GM18502 (cell line): ENCODE measurements at regions not wholly inside any gene's neighbourhood (a gene's known extent, or its start where the extent isn't known, plus 50 kb on each side); places are given as distances from the start of the nearest gene placed in this dataset.
"Not testable (repeated sequence)": the region's sequence is repeated elsewhere in the genome, so short reads cannot be mapped to it uniquely, and the experiment has no call there.

Experiments used
- ATAC-seq: cut with Tn5 transposase; IDR thresholded peaks from one replicate; pipeline ENCODE4 v1.9.1; 2021; ENCODE audit warnings: mild to moderate bottlenecking; ENCODE audit not compliant: unreplicated experiment, poor library complexity

DNA sequence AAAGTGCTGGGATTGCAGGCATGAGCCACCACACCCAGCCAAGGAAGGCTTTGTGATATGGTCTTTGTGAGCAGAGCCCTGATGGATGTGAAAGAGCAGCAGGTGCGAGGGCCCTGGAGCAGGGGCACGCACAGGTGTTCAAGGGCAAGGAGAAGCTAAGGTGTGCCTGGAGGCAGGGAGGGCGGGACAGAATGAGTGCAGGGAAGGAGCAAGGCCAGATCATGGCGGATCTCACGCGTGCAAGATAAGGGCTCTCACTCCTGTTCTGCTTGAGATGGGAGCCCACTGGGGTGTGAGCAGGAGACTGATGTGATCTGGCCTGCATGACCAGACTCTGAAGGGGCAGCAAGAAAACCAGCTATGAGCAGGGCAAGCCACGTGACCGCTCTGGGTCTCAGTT is 295.0 kb downstream of the GOLGA6L6 start:
- not testable (repeated sequence) for ATAC-seq

DNA sequence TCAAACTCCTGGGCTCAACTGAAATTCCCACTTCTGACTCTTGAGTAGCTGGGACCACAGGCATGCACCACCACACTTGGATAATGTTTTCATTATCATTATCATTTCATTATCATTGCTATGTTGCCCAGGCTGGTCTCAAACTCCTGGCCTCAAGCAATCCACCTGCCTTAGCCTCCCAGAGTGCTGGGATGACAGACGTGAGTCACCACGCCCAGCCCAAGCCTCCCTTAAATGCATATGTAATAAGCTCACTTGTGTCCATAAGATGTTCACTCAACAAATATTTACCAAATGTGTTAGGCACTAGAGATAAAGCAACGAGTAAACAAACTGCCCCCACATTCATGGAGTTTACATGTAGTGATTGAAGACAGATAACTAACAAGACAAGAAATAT is 295.7 kb downstream of the GOLGA6L6 start:
- ATAC-seq, result not testable (repeated sequence)

DNA sequence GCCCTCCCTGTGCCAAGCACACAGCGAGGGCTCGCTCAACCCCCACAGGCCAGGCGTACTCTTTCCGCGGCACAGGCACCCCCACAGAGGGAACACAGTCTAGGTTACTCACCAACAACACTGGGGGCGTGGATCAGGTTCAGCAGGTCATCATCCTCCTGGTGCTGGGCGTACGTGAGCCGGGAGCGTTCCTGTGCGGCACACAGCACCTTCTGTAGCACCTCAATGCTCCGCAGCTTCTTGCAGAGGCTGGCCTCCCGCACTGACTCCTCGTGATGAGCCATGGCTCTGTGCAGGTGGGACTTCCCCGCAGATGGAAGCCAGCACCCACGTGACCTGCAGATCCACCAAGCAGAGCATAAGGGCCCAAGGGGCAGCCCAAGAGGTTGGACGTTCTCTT is 296.8 kb downstream of the GOLGA6L6 start:
- not testable (repeated sequence) for ATAC-seq

DNA sequence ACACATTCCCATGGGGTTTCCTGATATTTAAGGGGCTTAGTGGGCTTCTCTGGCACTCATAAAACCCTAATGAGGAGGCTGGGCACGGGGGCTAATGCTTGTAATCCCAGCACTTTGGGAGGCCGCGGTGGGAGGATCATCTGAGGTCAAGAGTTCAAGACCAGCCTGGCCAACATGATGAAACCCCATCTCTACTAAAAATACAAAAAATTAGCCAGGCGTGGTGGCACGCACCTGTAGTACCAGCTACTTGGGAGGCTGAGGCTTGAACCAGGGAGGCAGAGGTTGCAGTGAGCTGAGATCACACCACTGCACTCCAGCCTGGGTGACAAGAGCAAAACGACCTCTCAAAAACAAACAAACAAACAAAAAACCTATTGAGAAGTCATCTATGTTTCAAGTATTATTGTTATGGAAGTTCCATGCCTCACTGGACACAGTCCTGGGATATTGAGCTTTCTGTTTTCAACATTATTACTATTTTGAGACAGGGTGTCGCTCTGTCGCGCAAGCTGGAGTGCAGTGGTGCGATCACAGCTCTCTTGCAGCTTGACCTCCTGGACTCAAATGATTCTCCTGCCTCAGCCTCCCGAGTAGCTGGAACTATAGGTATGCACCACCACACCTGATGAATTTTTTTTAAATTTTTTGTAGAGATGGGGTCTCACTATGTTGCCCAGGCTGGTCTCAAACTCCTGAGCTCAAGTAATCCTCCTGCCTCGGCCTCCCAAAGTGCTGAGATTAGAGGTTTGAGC is 297.9 kb downstream of the GOLGA6L6 start:
- ATAC-seq, result not testable (repeated sequence)

DNA sequence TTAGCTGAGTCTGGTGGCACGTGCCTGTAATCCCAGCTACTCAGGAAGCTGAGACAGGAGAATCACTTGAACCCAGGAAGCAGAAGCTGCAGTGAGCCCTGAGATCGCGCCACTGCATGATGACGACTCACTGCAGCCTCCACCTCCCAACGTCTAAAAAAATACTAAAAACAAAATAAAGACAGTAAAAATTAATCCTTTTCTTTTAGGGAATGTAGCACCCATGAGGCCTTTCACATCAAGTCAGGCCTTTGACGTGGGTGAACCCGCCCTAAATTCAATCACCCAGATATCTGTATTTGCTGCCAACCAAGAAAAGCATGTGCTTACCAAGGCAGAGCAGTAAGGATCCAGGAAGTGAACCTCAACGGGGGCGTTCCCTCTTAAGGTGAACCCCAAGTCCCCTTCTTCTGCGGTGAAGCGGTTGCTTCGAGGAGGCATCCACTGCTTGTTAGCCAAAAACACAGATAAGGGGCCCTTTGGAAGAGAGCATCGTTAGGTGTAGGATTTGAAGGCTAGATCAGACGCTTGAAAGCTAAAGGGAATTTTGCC is 301.2 kb downstream of the GOLGA6L6 start:
- not testable (repeated sequence) for ATAC-seq

DNA sequence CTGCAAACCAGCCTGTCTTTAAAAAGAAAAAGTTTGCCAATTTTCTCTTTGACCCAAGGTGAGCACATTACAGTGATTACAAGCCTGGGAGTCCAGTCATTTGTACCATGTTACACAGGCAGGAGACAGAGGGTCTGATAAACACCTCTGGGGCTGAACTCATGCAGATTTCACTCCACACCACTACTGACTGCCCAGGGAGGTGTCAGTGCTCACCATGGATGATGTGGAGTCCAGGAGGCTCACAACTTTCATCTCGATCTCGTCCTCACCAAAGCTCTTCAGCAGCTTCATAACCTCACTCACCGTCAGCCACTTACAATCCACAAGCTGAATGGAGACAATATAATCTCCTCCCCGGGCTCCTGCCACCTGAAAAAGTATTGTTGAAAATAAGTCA is 302.4 kb downstream of the GOLGA6L6 start:
- ATAC-seq, result not testable (repeated sequence)

- ATAC-seq, result not testable (repeated sequence)
Measured at GRCh38 chr15:20237256-20238020, 304.2 kb downstream of the GOLGA6L6 start.

- ATAC-seq, result not testable (repeated sequence)
Measured at GRCh38 chr15:20235728-20236127, 305.9 kb downstream of the GOLGA6L6 start.

- not testable (repeated sequence) for ATAC-seq
Measured at GRCh38 chr15:20234006-20234540, 307.5 kb downstream of the GOLGA6L6 start.

DNA sequence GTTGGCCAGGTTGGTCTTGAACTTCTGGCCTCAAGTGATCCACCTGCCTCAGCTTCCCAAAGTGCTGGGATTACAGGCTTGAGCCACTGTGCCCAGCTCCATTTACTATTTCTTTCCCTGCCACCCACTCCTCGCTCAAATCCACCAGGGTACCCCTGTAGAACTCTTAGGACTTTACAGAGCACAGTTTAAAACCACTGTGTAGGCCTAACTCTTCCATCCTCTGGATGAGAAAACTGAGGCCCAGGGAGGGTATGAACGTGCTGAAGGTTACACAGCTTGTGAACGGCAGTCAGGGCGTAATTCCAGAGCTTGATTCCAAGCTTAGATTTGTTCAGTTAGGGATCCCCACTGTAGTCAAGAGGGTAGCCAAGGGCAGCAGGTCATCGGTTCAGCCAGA is 309.1 kb downstream of the GOLGA6L6 start:
- ATAC-seq, result not testable (repeated sequence)

DNA sequence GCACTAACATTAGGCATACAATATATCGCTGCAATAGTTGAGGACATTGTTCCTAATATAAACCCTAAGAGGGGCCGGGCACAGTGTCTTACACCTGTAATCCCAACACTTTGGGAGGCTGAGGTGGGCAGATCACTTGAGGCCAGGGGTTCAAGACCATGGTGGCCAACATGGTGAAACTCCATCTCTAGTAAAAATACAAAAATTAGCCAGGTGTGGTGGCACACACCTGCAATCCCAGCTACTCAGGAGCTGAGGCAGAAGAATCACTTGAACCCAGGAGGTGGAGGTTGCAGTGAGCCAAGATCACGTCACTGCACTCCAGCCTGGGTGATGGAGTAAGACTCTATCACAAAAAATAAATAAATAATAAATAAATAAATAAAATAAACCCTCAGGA is 310.9 kb downstream of the GOLGA6L6 start:
- ATAC-seq, result not testable (repeated sequence)

- ATAC-seq, result not testable (repeated sequence)
Measured at GRCh38 chr15:20228791-20229190, 312.8 kb downstream of the GOLGA6L6 start.

DNA sequence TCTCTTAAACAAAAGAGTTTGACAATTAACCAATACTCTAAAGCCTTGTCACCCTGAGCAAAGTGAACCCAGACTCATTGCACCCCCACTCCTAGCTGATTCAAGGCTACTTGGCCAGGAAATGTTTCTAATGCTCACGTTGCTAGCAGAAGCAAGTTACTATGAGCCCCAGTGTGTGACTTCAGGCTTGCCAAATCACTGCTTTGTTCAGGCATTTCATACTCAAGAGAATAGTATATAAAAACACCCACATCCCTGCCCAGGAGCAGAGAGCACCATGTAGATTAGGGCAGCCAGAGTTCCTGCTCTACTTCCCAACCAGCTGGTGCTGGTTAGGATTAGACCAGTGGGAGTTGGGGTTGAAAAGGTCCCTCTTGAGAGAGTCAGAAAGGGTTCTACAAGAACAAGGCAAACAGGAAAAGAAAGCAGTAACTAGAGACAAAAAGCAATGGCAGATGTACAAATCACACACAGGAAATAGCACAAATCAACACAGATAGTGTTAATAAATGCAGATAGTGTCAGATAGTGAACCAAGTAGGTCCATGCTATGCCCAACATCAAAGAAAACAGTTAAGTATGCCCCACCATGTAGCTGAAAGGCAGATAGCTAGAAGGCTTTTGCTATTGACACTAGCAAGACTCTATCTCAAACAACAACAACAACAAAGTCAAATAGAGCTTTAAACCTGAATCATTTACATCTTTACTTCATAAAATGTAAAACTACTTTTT is 314.3 kb downstream of the GOLGA6L6 start:
- not testable (repeated sequence) for ATAC-seq

DNA sequence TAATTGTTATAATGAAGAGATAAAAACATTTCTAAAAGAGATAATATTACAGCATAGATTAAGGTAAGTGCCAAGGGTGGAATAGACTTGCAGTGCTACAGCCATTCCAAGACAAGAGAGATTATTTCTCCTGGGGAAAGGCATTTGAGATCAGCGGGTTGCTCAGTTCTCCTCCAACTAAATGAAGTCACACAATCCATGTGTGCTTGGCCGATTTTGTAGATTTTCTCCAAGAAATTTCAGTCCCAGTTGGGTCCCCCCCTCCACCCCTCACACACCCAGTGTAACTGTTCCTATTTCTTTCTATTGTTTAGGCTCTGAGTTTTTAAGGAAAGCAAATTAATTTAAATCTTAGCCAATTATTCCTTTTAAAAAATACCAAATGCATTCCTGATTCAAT is 315.1 kb downstream of the GOLGA6L6 start:
- not testable (repeated sequence) for ATAC-seq

- ATAC-seq, result not testable (repeated sequence)
Measured at GRCh38 chr15:20221063-20221462, 320.5 kb downstream of the GOLGA6L6 start.

DNA sequence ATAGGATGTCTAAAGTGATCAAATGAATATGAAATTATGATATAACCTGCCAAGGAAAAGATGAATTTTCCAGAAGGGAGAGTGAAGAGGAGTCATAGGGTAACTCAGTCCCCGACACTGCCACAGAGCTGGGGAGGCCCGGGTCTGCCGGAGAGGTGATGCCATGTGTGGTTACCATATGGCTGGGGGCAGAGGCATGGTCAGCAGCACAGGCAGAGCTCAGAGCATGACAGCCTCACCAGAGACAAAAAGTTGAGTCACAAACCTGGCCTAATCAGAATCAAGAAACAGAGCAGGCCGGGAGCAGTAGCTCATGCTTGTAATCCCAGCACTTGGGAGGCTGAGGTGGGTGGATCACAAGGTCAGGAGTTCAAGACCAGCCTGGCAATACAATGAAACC is 322.4 kb downstream of the GOLGA6L6 start:
- ATAC-seq, result not testable (repeated sequence)

DNA sequence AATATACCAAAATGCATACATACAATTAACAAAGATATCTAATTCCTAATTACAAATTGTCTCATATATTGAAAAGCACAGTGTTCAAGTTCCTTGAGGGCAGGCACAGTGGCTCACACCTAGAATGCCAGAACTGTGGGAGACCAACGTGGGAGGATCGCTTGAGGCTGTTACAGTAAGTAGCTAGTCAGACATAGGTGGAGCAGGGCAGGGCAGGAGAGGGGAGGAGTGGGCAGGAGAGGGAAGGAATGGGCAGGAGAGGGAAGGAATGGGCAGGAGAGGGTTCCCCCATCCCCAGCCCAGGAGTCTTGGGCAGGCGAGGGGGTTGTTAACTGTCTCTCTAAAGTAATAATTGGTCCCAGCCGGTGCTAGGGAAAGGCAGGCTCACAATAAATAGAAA is 325.9 kb downstream of the GOLGA6L6 start:
- ATAC-seq, result not testable (repeated sequence)

GRCh38 chr15:20214101-20214500 is 327.5 kb downstream of the GOLGA6L6 start:
- not testable (repeated sequence) for ATAC-seq

DNA sequence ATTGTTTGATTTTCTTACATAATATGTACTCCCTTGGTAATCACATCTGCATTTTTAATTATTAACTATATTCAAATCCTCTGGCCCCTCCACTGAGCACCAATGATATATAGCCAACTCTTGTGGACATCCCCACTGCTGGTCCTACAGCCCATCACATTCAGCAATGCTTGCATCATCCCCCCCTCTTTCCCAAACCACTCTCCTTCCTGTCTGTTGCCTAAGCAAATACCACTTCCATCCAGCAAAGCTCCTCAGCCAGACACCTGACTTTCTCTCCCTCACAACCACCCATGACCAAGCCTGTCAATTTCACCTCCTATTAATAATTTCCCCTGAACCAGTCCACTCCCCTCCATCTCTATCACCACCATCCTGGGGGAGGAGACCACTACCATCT is 330.1 kb downstream of the GOLGA6L6 start:
- ATAC-seq, result not testable (repeated sequence)

- ATAC-seq, result not testable (repeated sequence)
Measured at GRCh38 chr15:20209973-20210372, 331.6 kb downstream of the GOLGA6L6 start.
